Gastrocnemius medialis (tissue), 4 donors: ENCODE measurements at regions not wholly inside any gene's neighbourhood (a gene's known extent, or its start where the extent isn't known, plus 50 kb on each side); places are given as distances from the start of the nearest gene placed in this dataset.

ENCODE experiments used
- POLR2A ChIP-seq, 2 donors: fragments of 450-650 bp; IDR thresholded peaks; one replicate each; pipeline ENCODE4 v1.6.1; 2017; ENCODE audit warnings: antibody characterized with exemption in 2 of 2, mild to moderate bottlenecking in 2 of 2, moderate library complexity in 2 of 2
- TF ChIP-seq, protein P1 (sequence below), 5 experiments: fragments of 450-650 bp in 3 of 5; fragments of 200-600 bp in 2 of 5; sonication (generic) in 2 of 5; IDR thresholded peaks in 4 of 5; conservative IDR thresholded peaks in 1 of 5; 1 replicate in 4 of 5; 2 replicates in 1 of 5; pipeline ENCODE4 v1.5.1; 2016 to 2019; ENCODE audit warnings: antibody characterized with exemption in 5 of 5, mild to moderate bottlenecking in 3 of 5, moderate library complexity in 3 of 5

- TF ChIP-seq, protein P1, sequence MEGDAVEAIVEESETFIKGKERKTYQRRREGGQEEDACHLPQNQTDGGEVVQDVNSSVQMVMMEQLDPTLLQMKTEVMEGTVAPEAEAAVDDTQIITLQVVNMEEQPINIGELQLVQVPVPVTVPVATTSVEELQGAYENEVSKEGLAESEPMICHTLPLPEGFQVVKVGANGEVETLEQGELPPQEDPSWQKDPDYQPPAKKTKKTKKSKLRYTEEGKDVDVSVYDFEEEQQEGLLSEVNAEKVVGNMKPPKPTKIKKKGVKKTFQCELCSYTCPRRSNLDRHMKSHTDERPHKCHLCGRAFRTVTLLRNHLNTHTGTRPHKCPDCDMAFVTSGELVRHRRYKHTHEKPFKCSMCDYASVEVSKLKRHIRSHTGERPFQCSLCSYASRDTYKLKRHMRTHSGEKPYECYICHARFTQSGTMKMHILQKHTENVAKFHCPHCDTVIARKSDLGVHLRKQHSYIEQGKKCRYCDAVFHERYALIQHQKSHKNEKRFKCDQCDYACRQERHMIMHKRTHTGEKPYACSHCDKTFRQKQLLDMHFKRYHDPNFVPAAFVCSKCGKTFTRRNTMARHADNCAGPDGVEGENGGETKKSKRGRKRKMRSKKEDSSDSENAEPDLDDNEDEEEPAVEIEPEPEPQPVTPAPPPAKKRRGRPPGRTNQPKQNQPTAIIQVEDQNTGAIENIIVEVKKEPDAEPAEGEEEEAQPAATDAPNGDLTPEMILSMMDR (IDR thresholded peaks at IDR 0.05 in 4 of 5, conservative IDR thresholded peaks at IDR 0.05 in 1 of 5): no peak
- TF ChIP-seq POLR2A (IDR thresholded peaks at IDR 0.05): no peak
Observed at GRCh38 chr5:148909040-148909439, 82.6 kb downstream of the ADRB2 start.
